ENCODE measurements at regions not wholly inside any gene's neighbourhood (a gene's known extent, or its start where the extent isn't known, plus 50 kb on each side); places are given as distances from the start of the nearest gene placed in this dataset.

DNA sequence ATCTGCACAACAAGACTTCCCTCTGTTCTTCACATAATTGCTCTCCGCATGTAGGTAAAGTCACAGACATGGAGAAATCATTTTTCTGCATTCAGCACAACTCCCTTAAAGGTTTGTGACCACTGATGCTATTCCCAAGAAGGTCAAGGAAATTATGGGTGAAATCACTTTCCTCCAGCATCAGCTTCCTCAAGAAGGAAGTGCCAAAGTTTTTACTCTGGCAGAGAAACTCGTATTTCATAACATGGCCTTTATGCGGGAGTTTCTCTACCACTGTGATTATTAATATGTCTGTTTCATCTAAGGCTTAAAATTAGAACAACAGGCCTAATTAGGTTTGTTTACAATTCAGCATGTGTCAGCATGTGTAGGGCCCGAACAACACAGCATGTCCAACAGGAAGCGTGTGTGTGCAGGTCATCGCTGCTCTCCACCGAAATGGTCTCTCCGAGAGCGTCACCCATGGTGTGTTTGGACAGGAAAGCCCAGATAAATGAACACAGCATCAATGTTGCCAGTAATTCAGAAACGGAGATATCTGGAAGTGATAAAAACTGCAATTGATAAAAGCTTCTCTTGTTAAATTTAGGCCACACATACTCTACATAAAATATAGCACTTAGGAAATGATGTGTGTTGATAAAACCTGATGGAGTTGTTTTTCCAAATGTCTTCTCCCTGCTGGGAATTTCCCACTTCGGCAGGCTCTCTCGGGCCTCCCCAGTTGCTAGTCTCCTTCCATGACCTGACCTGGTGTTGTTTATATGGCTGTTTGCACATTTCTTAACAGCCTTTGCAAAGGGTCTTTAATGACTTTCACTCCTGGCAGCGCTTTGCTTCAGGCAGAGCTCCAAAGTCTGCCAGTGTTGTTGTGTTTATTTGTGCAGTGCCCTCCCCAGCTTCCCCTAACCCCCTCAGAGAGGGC, 265.1 kb upstream of the CEP162 start:
- in situ Hi-C loops (cut with HindIII; ENCODE audit: low sequenced_read_pairs), result no loop called here
- TF ChIP-seq, protein P1, sequence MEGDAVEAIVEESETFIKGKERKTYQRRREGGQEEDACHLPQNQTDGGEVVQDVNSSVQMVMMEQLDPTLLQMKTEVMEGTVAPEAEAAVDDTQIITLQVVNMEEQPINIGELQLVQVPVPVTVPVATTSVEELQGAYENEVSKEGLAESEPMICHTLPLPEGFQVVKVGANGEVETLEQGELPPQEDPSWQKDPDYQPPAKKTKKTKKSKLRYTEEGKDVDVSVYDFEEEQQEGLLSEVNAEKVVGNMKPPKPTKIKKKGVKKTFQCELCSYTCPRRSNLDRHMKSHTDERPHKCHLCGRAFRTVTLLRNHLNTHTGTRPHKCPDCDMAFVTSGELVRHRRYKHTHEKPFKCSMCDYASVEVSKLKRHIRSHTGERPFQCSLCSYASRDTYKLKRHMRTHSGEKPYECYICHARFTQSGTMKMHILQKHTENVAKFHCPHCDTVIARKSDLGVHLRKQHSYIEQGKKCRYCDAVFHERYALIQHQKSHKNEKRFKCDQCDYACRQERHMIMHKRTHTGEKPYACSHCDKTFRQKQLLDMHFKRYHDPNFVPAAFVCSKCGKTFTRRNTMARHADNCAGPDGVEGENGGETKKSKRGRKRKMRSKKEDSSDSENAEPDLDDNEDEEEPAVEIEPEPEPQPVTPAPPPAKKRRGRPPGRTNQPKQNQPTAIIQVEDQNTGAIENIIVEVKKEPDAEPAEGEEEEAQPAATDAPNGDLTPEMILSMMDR (IDR thresholded peaks at IDR 0.05; ENCODE audit: low read depth, low read length), result no peak
- no peak overlapping the region for H3K4me3 ChIP-seq (ENCODE audit: low read depth, low read length)
- DNase-seq (ENCODE audit: low read depth, low spot score), result peak; percentile 5

DNA sequence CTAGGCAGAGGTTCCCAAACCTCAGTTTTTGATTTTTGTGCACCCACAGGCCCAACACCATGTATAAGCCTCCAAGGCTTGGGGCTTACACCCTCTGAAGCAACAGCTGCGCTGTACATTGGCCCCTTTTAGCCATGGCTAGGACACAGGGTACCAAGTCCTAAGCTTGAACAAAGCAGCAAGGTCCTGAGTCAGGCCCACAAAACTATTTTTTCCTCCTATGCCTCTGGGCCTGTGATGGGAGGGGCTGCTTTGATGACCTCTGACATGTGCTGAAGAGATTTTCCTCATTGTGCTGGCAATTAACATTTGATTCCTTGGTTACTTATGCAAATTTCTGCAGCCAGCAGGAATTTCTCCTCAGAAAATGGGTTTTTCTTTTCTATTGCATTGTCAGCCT, 262.2 kb upstream of the CEP162 start:
- no peak overlapping the region for H3K4me3 ChIP-seq (ENCODE audit: low read depth, low read length)
- TF ChIP-seq, protein P1 (IDR thresholded peaks at IDR 0.05; ENCODE audit: low read depth, low read length), result no peak
- in situ Hi-C loops (cut with HindIII; ENCODE audit: low sequenced_read_pairs), result no loop called here
- DNase-seq (ENCODE audit: low read depth, low spot score), result no peak

DNA sequence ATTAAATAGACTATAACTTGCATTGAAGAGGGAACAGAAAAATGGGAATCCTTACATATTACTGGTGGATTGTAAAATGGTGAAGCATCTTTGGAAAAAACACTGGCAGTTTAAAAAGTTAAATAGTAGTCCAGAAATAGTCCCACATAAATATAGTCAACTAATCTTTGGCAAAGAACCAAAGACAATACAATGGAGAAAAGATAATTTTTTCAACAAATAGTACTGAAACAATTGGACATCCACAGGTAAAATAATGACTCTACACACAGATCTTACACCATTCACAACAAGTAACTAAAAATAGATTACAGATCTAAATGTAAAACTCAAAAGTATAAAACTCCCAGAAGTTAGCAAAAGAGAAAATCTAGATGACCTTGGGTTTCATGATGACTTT, 259.1 kb upstream of the CEP162 start:
- DNase-seq (ENCODE audit: low read depth, low spot score), result no peak
- in situ Hi-C loops (cut with HindIII; ENCODE audit: low sequenced_read_pairs), result no loop called here
- TF ChIP-seq, protein P1 (IDR thresholded peaks at IDR 0.05; ENCODE audit: low read depth, low read length), result no peak
- no peak overlapping the region for H3K4me3 ChIP-seq (ENCODE audit: low read depth, low read length)

DNA sequence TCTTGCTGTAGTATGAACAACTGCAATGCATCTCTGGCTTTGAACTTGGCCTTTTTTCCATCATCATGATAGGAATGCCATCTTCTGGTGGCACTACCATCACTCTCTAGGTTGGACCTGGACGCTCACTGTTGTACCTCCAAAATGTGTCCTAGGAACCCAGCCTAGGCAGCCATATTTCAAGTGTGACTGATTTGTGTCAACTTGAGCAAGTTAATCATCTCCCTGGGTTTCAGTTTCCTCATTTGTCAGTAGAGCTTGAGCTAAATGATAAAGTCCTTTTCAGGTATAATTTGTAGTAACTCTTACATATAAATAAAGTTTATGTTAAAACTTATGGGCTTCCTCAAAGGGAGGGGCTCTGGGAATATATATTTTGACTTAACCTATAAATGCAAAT, 241.7 kb upstream of the CEP162 start:
- DNase-seq (ENCODE audit: low read depth, low spot score), result no peak
- no peak overlapping the region for H3K4me3 ChIP-seq (ENCODE audit: low read depth, low read length)
- in situ Hi-C loops (cut with HindIII; ENCODE audit: low sequenced_read_pairs), result no loop called here
- TF ChIP-seq, protein P1 (IDR thresholded peaks at IDR 0.05; ENCODE audit: low read depth, low read length), result no peak

DNA sequence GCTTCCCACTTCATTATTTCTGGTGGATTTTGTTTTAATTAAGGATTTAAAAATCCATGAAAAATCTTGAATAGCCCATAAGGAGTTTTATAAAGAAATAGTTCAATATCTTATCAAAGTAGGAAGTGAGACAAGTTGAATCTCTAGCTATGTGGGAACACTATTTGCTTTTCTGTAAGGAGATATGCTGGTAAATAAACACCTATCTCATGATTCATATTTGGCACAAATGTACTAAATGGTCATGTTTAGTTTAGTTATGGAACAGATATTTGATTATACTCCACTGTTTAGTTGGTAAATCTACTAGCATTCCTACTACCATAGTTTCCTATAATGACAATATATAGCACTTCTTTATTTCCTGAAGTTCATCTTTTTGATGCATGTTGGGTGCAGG, 239.9 kb upstream of the CEP162 start:
- TF ChIP-seq, protein P1 (IDR thresholded peaks at IDR 0.05; ENCODE audit: low read depth, low read length), result no peak
- no peak overlapping the region for H3K4me3 ChIP-seq (ENCODE audit: low read depth, low read length)
- in situ Hi-C loops (cut with HindIII; ENCODE audit: low sequenced_read_pairs), result no loop called here
- DNase-seq (ENCODE audit: low read depth, low spot score), result peak; percentile 21

DNA sequence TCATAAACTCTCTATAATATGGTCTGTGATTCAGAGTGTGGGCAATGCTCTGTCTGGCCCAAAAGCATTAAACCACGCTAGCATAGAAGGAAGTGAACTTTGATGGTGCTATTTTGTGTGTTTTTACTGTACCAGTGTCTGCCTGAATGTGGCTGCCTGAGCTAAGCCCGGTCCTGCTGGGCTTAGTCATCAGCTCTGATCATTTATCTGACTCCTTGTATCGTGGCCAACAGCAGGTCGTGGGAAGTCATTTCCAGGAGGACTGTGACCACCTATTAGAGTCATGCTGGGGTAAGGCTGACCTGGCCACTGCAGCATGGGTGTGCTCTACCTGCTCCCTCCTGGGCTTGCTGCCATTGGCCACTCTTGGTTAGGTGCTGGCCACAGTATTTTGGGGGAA, 239.1 kb upstream of the CEP162 start:
- peak; percentile 89 for DNase-seq (ENCODE audit: low read depth, low spot score)
- in situ Hi-C loops (cut with HindIII; ENCODE audit: low sequenced_read_pairs), result no loop called here
- H3K4me3 ChIP-seq (ENCODE audit: low read depth, low read length), result no peak overlapping the region
- TF ChIP-seq, protein P1 (IDR thresholded peaks at IDR 0.05; ENCODE audit: low read depth, low read length), result no peak

Data from astrocyte of the spinal cord (primary cell).